ENCODE measurements at regions not wholly inside any gene's neighbourhood (a gene's known extent, or its start where the extent isn't known, plus 50 kb on each side); places are given as distances from the start of the nearest gene placed in this dataset.

- Mint-ChIP-seq H3K9me3 (peaks cover 4% of the 10 kb centered on the region), H3K27me3 (ENCODE audit: low read depth) (no peaks in the 10 kb centered on the region), H3K4me3 (no peak overlapping the region), H3K36me3 (ENCODE audit: insufficient read depth) (no peaks in the 10 kb centered on the region), H3K4me1 (ENCODE audit: low read depth) (no peaks in the 10 kb centered on the region)
- ATAC-seq (no peak), DNase-seq (no peak)
Observed at GRCh38 chrX:117325706-117326105, 790.9 kb downstream of the KLHL13 start.

DNA sequence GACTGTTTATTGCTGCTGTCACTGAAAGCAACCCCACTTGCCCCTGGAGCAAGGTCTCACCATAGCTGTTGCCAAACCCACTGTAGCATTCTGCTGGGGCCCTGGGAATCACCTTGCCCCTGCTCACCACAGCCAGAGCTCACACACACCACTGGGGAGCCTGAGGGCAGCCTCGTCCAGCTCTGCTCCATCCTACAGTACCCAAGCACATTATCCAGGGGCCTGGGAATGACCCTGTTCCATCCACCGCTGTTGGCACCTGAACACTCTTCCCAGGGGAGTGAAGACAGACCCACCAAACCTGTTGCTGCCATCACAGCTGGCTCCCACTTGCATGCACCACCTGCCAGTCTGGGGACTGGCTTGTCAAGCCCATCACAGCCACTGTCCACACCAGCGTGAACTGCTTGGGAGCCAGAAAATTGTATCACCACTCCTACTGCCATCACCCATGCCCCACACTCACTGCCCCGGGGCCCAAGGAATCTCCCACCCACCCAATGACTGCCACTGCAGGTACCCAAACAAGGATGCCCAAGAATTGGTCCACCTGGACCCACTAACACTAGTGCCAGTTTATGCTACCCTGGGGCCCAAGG lies 811.3 kb downstream of the KLHL13 start:
- ATAC-seq (no peak), DNase-seq (no peak)
- no peak overlapping the region for H3K4me3 Mint-ChIP-seq
- H3K36me3 Mint-ChIP-seq (ENCODE audit: insufficient read depth): no peaks in the 10 kb centered on the region
- no peaks in the 10 kb centered on the region for H3K4me1 Mint-ChIP-seq (ENCODE audit: low read depth)
- no peaks in the 10 kb centered on the region for H3K9me3 Mint-ChIP-seq
- no peaks in the 10 kb centered on the region for H3K27me3 Mint-ChIP-seq (ENCODE audit: low read depth)

GRCh38 chrX:117301086-117301485 lies 815.5 kb downstream of the KLHL13 start:
- H3K27me3 Mint-ChIP-seq (ENCODE audit: low read depth): no peaks in the 10 kb centered on the region
- H3K4me3 Mint-ChIP-seq: no peak overlapping the region
- no peaks in the 10 kb centered on the region for H3K4me1 Mint-ChIP-seq (ENCODE audit: low read depth)
- H3K9me3 Mint-ChIP-seq: peaks cover 3% of the 10 kb centered on the region
- no peak for DNase-seq
- ATAC-seq: no peak
- no peaks in the 10 kb centered on the region for H3K36me3 Mint-ChIP-seq (ENCODE audit: insufficient read depth)

DNA sequence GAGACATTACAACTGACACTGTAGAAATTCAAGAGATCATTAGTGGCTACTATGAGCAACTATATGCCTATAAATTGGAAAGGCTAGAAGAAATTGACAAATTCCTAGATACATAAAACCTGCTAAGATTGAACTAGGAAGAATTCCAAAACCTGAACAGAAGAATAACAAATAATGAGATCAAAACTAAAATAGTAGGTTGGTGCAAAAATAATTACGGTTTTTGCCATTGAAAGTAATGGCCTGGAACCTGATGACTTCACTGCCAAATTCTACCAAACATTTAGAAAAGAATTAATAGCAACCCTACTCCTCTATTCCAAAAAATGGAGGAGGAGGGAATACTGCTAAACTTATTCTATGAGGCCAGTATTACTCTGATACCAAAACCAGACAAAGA lies 824.9 kb downstream of the KLHL13 start:
- no peaks in the 10 kb centered on the region for H3K36me3 Mint-ChIP-seq (ENCODE audit: insufficient read depth)
- DNase-seq: no peak
- no peaks in the 10 kb centered on the region for H3K27me3 Mint-ChIP-seq (ENCODE audit: low read depth)
- no peak overlapping the region for H3K4me3 Mint-ChIP-seq
- H3K4me1 Mint-ChIP-seq (ENCODE audit: low read depth): no peaks in the 10 kb centered on the region
- ATAC-seq: no peak
- H3K9me3 Mint-ChIP-seq: peaks cover under 1% of the 10 kb centered on the region

- H3K9me3 Mint-ChIP-seq: peaks cover 6% of the 10 kb centered on the region
- H3K4me1 Mint-ChIP-seq (ENCODE audit: low read depth): no peaks in the 10 kb centered on the region
- no peaks in the 10 kb centered on the region for H3K27me3 Mint-ChIP-seq (ENCODE audit: low read depth)
- no peak for DNase-seq
- ATAC-seq: no peak
- no peaks in the 10 kb centered on the region for H3K36me3 Mint-ChIP-seq (ENCODE audit: insufficient read depth)
- no peak overlapping the region for H3K4me3 Mint-ChIP-seq
Observed at GRCh38 chrX:117274965-117275364, 812.2 kb upstream of the CT83 start.
